PC-9 (cell line): ENCODE measurements at regions not wholly inside any gene's neighbourhood (a gene's known extent, or its start where the extent isn't known, plus 50 kb on each side); places are given as distances from the start of the nearest gene placed in this dataset.

Source experiments
- EZH2 ChIP-seq: fragments of 200-600 bp; sonication (generic); IDR thresholded peaks from 2 replicates; pipeline ENCODE4 v1.8.0; 2017; ENCODE audit warnings: antibody characterized with exemption, low read depth
- TF ChIP-seq, protein P1 (sequence below): fragments of 200-600 bp; sonication (generic); conservative IDR thresholded peaks from 2 replicates; pipeline ENCODE4 v1.6.1; 2017; ENCODE audit warnings: mixed run types, antibody characterized with exemption, mild to moderate bottlenecking, moderate library complexity

DNA sequence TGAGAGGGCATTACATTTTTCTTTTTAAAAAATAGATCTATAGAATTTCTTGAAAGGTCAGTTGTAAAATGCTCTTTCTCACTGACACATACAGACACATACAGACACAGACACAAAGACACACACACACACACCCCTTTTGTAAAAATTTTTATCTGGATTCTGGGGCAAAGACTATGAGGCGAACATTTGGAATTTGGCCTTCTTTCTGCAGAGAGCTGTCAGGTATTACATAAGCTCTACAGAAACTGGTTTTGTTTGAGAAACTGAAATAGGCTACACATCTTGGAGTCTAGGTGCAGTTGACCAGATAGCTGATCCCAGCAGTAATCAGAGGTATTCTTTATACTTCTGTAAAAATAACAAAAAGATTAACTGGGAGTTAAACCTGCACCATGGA is 315.9 kb upstream of the RPS23 start:
- TF ChIP-seq, protein P1, sequence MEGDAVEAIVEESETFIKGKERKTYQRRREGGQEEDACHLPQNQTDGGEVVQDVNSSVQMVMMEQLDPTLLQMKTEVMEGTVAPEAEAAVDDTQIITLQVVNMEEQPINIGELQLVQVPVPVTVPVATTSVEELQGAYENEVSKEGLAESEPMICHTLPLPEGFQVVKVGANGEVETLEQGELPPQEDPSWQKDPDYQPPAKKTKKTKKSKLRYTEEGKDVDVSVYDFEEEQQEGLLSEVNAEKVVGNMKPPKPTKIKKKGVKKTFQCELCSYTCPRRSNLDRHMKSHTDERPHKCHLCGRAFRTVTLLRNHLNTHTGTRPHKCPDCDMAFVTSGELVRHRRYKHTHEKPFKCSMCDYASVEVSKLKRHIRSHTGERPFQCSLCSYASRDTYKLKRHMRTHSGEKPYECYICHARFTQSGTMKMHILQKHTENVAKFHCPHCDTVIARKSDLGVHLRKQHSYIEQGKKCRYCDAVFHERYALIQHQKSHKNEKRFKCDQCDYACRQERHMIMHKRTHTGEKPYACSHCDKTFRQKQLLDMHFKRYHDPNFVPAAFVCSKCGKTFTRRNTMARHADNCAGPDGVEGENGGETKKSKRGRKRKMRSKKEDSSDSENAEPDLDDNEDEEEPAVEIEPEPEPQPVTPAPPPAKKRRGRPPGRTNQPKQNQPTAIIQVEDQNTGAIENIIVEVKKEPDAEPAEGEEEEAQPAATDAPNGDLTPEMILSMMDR: no peak
- TF ChIP-seq EZH2: no peak
